ENCODE measurements at regions not wholly inside any gene's neighbourhood (a gene's known extent, or its start where the extent isn't known, plus 50 kb on each side); places are given as distances from the start of the nearest gene placed in this dataset.

DNA sequence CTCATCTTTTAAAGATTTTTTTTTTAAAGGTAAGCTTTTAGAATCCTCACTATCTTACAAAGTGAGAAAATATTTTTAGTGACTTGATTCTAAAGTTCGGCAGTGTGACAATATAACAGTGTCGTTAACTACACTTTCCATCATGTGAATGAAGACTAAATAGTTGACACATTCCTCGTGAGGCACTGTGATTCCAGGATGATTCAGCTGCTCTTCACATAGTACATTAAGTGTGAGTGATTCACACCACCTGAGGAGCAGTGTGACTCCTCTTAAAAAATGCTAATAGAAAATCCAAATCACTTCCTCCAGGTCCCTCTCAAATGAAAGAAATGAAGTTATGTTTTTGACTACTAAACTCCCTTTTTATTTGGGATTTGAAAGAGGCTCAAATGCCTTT, 589.5 kb downstream of the GABRG2 start:
- TF ChIP-seq, protein P1, sequence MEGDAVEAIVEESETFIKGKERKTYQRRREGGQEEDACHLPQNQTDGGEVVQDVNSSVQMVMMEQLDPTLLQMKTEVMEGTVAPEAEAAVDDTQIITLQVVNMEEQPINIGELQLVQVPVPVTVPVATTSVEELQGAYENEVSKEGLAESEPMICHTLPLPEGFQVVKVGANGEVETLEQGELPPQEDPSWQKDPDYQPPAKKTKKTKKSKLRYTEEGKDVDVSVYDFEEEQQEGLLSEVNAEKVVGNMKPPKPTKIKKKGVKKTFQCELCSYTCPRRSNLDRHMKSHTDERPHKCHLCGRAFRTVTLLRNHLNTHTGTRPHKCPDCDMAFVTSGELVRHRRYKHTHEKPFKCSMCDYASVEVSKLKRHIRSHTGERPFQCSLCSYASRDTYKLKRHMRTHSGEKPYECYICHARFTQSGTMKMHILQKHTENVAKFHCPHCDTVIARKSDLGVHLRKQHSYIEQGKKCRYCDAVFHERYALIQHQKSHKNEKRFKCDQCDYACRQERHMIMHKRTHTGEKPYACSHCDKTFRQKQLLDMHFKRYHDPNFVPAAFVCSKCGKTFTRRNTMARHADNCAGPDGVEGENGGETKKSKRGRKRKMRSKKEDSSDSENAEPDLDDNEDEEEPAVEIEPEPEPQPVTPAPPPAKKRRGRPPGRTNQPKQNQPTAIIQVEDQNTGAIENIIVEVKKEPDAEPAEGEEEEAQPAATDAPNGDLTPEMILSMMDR (conservative IDR thresholded peaks at IDR 0.05 in 1 of 2, IDR thresholded peaks at IDR 0.05 in 1 of 2; ENCODE audit: low read depth in 1 of 2, low read length in 2 of 2), result no peak
- no peak for TF ChIP-seq EZH2 (IDR thresholded peaks at IDR 0.05; ENCODE audit: low read length, missing control alignments)
